Gastrocnemius medialis (tissue), 4 donors: ENCODE measurements at regions not wholly inside any gene's neighbourhood (a gene's known extent, or its start where the extent isn't known, plus 50 kb on each side); places are given as distances from the start of the nearest gene placed in this dataset.

Experiments used
- POLR2A ChIP-seq, 2 donors: fragments of 450-650 bp; IDR thresholded peaks; one replicate each; pipeline ENCODE4 v1.6.1; 2017; ENCODE audit warnings: antibody characterized with exemption in 2 of 2, mild to moderate bottlenecking in 2 of 2, moderate library complexity in 2 of 2
- TF ChIP-seq, protein P1 (sequence below), 5 experiments: fragments of 450-650 bp in 3 of 5; fragments of 200-600 bp in 2 of 5; sonication (generic) in 2 of 5; IDR thresholded peaks in 4 of 5; conservative IDR thresholded peaks in 1 of 5; 1 replicate in 4 of 5; 2 replicates in 1 of 5; pipeline ENCODE4 v1.5.1; 2016 to 2019; ENCODE audit warnings: antibody characterized with exemption in 5 of 5, mild to moderate bottlenecking in 3 of 5, moderate library complexity in 3 of 5

DNA sequence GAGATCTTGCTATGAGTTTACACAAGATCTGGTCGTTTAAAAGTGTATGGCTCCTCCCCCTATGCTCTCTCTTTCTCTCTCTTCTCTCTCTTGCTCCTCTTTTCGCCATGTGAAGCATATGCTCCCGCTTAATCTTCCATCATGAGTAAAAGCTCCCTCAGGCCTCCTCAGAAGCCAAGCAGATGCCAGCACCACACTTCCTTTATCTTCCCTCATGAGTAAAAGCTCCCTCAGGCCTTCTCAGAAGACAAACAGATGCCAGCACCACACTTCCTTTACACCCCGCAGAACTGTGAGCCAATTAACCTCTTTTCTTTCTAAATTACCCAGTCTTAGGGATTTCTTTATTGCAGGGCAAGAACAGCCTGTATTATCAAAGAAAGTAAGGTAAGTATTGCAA lies 152.4 kb downstream of the SEC23A start:
- TF ChIP-seq, protein P1, sequence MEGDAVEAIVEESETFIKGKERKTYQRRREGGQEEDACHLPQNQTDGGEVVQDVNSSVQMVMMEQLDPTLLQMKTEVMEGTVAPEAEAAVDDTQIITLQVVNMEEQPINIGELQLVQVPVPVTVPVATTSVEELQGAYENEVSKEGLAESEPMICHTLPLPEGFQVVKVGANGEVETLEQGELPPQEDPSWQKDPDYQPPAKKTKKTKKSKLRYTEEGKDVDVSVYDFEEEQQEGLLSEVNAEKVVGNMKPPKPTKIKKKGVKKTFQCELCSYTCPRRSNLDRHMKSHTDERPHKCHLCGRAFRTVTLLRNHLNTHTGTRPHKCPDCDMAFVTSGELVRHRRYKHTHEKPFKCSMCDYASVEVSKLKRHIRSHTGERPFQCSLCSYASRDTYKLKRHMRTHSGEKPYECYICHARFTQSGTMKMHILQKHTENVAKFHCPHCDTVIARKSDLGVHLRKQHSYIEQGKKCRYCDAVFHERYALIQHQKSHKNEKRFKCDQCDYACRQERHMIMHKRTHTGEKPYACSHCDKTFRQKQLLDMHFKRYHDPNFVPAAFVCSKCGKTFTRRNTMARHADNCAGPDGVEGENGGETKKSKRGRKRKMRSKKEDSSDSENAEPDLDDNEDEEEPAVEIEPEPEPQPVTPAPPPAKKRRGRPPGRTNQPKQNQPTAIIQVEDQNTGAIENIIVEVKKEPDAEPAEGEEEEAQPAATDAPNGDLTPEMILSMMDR (IDR thresholded peaks at IDR 0.05 in 4 of 5, conservative IDR thresholded peaks at IDR 0.05 in 1 of 5): no peak
- TF ChIP-seq POLR2A (IDR thresholded peaks at IDR 0.05): no peak
